WTC11 (cell line): ENCODE measurements at regions not wholly inside any gene's neighbourhood (a gene's known extent, or its start where the extent isn't known, plus 50 kb on each side); places are given as distances from the start of the nearest gene placed in this dataset.

ENCODE experiments used
- GABPB1 ChIP-seq: sonication (generic); formaldehyde crosslinking; IDR thresholded peaks from 2 replicates; pipeline ENCODE4 v1.8.1; 2023; ENCODE audit warnings: mild to moderate bottlenecking, missing genetic modification reagents
- MXD4 ChIP-seq: fragments of 250-450 bp; sonication (Bioruptor Pico); IDR thresholded peaks from 2 replicates; pipeline ENCODE4 v1.8.0; 2021; ENCODE audit warnings: mild to moderate bottlenecking, moderate library complexity, borderline replicate concordance
- NFYB ChIP-seq: sonication (generic); formaldehyde crosslinking; conservative IDR thresholded peaks from 2 replicates; pipeline ENCODE4 v1.8.0; 2022; ENCODE audit warnings: low read depth, missing genetic modification reagents
- SP1 ChIP-seq: sonication (generic); formaldehyde crosslinking; conservative IDR thresholded peaks from 2 replicates; pipeline ENCODE4 v1.8.1; 2022; ENCODE audit warnings: missing genetic modification reagents
- TCF7 ChIP-seq: sonication (generic); formaldehyde crosslinking; IDR thresholded peaks from 2 replicates; pipeline ENCODE4 v1.8.0; 2022; ENCODE audit warnings: mild to moderate bottlenecking, low read depth, missing genetic modification reagents, moderate library complexity
- TEAD4 ChIP-seq: sonication (generic); formaldehyde crosslinking; IDR thresholded peaks from 2 replicates; pipeline ENCODE4 v1.8.0; 2022; ENCODE audit warnings: mild to moderate bottlenecking, missing genetic modification reagents
- ZBTB21 ChIP-seq: sonication (generic); formaldehyde crosslinking; IDR thresholded peaks from 2 replicates; pipeline ENCODE4 v1.8.1; 2023; ENCODE audit warnings: mild to moderate bottlenecking, missing genetic modification reagents, borderline replicate concordance
- ZNF396 ChIP-seq: fragments of 250-450 bp; sonication (Bioruptor Pico); IDR thresholded peaks from 2 replicates; pipeline ENCODE4 v1.8.0; 2021; ENCODE audit warnings: mild to moderate bottlenecking, moderate library complexity, borderline replicate concordance
- TF ChIP-seq, protein P1 (sequence below): sonication (generic); formaldehyde crosslinking; IDR thresholded peaks from 2 replicates; pipeline ENCODE4 v1.8.1; 2022; ENCODE audit warnings: low read depth, missing genetic modification reagents, borderline replicate concordance
- TF ChIP-seq, protein P2 (sequence below): fragments of 200-600 bp; IDR thresholded peaks from 2 replicates; pipeline ENCODE4 v1.8.0; 2022; ENCODE audit warnings: antibody characterized with exemption
- TF ChIP-seq, protein P3 (sequence below): sonication (generic); formaldehyde crosslinking; IDR thresholded peaks from 2 replicates; pipeline ENCODE4 v1.8.0; 2023; ENCODE audit warnings: missing genetic modification reagents
- TF ChIP-seq, protein P4 (sequence below): sonication (generic); formaldehyde crosslinking; IDR thresholded peaks from 2 replicates; pipeline ENCODE4 v1.8.1; 2023; ENCODE audit warnings: mild to moderate bottlenecking, missing genetic modification reagents, moderate library complexity
- TF ChIP-seq, protein P5 (sequence below): sonication (generic); formaldehyde crosslinking; IDR thresholded peaks from 2 replicates; pipeline ENCODE4 v1.8.1; 2023; ENCODE audit warnings: mild to moderate bottlenecking, missing genetic modification reagents, moderate library complexity

DNA sequence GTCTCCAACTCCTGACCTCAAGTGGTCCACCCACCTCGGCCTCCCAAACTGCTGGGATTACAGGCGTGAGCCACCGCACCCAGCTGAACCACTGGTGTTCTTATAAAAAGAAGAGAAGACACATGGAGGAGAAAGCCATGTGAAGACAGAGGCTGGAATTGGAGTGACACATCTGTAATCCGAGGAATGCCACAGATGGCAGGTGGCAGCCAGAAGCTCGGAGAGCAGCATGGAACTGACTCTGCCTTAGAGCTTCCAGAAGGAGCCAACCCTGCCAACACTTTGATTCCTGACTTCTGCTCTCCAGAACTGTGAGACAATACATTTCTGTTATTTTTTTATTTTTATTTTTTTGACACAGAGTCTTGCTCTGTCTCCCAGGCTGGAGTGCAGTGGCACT is 59.0 kb upstream of the ATP2B4 start:
- TF ChIP-seq, protein P1, sequence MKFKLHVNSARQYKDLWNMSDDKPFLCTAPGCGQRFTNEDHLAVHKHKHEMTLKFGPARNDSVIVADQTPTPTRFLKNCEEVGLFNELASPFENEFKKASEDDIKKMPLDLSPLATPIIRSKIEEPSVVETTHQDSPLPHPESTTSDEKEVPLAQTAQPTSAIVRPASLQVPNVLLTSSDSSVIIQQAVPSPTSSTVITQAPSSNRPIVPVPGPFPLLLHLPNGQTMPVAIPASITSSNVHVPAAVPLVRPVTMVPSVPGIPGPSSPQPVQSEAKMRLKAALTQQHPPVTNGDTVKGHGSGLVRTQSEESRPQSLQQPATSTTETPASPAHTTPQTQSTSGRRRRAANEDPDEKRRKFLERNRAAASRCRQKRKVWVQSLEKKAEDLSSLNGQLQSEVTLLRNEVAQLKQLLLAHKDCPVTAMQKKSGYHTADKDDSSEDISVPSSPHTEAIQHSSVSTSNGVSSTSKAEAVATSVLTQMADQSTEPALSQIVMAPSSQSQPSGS: no peak
- TF ChIP-seq, protein P2, sequence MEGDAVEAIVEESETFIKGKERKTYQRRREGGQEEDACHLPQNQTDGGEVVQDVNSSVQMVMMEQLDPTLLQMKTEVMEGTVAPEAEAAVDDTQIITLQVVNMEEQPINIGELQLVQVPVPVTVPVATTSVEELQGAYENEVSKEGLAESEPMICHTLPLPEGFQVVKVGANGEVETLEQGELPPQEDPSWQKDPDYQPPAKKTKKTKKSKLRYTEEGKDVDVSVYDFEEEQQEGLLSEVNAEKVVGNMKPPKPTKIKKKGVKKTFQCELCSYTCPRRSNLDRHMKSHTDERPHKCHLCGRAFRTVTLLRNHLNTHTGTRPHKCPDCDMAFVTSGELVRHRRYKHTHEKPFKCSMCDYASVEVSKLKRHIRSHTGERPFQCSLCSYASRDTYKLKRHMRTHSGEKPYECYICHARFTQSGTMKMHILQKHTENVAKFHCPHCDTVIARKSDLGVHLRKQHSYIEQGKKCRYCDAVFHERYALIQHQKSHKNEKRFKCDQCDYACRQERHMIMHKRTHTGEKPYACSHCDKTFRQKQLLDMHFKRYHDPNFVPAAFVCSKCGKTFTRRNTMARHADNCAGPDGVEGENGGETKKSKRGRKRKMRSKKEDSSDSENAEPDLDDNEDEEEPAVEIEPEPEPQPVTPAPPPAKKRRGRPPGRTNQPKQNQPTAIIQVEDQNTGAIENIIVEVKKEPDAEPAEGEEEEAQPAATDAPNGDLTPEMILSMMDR: no peak
- no peak for TF ChIP-seq GABPB1
- no peak for TF ChIP-seq TCF7
- no peak for TF ChIP-seq MXD4
- TF ChIP-seq NFYB (CRISPR knock-in tag): no peak
- TF ChIP-seq, protein P3, sequence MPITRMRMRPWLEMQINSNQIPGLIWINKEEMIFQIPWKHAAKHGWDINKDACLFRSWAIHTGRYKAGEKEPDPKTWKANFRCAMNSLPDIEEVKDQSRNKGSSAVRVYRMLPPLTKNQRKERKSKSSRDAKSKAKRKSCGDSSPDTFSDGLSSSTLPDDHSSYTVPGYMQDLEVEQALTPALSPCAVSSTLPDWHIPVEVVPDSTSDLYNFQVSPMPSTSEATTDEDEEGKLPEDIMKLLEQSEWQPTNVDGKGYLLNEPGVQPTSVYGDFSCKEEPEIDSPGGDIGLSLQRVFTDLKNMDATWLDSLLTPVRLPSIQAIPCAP (CRISPR knock-in tag): no peak
- TF ChIP-seq SP1 (CRISPR knock-in tag): no peak
- no peak for TF ChIP-seq ZBTB21 (CRISPR knock-in tag)
- TF ChIP-seq, protein P4, sequence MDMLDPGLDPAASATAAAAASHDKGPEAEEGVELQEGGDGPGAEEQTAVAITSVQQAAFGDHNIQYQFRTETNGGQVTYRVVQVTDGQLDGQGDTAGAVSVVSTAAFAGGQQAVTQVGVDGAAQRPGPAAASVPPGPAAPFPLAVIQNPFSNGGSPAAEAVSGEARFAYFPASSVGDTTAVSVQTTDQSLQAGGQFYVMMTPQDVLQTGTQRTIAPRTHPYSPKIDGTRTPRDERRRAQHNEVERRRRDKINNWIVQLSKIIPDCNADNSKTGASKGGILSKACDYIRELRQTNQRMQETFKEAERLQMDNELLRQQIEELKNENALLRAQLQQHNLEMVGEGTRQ: no peak
- TF ChIP-seq, protein P5, sequence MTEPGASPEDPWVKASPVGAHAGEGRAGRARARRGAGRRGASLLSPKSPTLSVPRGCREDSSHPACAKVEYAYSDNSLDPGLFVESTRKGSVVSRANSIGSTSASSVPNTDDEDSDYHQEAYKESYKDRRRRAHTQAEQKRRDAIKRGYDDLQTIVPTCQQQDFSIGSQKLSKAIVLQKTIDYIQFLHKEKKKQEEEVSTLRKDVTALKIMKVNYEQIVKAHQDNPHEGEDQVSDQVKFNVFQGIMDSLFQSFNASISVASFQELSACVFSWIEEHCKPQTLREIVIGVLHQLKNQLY: no peak
- TF ChIP-seq ZNF396 (CRISPR knock-in tag): no peak
- no peak for TF ChIP-seq TEAD4
